GM12872 (cell line): ENCODE measurements at regions not wholly inside any gene's neighbourhood (a gene's known extent, or its start where the extent isn't known, plus 50 kb on each side); places are given as distances from the start of the nearest gene placed in this dataset.

Experiments used
- CTCF ChIP-seq: IDR thresholded peaks from 3 replicates; pipeline ENCODE4 v1.5.1; 2011; ENCODE audit warnings: low read depth, mild to moderate bottlenecking, low read length, moderate library complexity; ENCODE audit not compliant: insufficient read depth

GRCh38 chr6:147873816-147874215 is 365.3 kb downstream of the SAMD5 start:
- TF ChIP-seq CTCF, result no peak

GRCh38 chr6:147874322-147874721 is 365.8 kb downstream of the SAMD5 start:
- TF ChIP-seq CTCF, result no peak

GRCh38 chr6:147879031-147879580 is 370.6 kb downstream of the SAMD5 start:
- TF ChIP-seq CTCF, result no peak

- no peak for TF ChIP-seq CTCF
Observed at GRCh38 chr6:147881432-147881831, 372.9 kb downstream of the SAMD5 start.

GRCh38 chr6:147888374-147888773 is 379.9 kb downstream of the SAMD5 start:
- TF ChIP-seq CTCF, result no peak

- no peak for TF ChIP-seq CTCF
Observed at GRCh38 chr6:147891671-147892070, 383.2 kb downstream of the SAMD5 start.

- no peak for TF ChIP-seq CTCF
Observed at GRCh38 chr6:147892476-147892875, 384.0 kb downstream of the SAMD5 start.

- no peak for TF ChIP-seq CTCF
Observed at GRCh38 chr6:147895272-147895671, 386.8 kb downstream of the SAMD5 start.
